ENCODE measurements at regions not wholly inside any gene's neighbourhood (a gene's known extent, or its start where the extent isn't known, plus 50 kb on each side); places are given as distances from the start of the nearest gene placed in this dataset.
"Not testable (repeated sequence)": the region's sequence is repeated elsewhere in the genome, so short reads cannot be mapped to it uniquely, and the experiment has no call there.

- no peak for ATAC-seq
These were observed 83.0 kb upstream of the CTDP1 start for GRCh38 chr18:79596446-79597175.

- no peak for ATAC-seq
These were observed 82.3 kb upstream of the CTDP1 start for GRCh38 chr18:79597176-79597830.

GRCh38 chr18:79597831-79598632 lies 81.6 kb upstream of the CTDP1 start:
- no peak for ATAC-seq

GRCh38 chr18:79598633-79599175 lies 80.9 kb upstream of the CTDP1 start:
- no peak for ATAC-seq

GRCh38 chr18:79599441-79599931 lies 80.1 kb upstream of the CTDP1 start:
- no peak for ATAC-seq

GRCh38 chr18:79600141-79600540 lies 79.5 kb upstream of the CTDP1 start:
- no peak for ATAC-seq

GRCh38 chr18:79600596-79600995 lies 79.0 kb upstream of the CTDP1 start:
- no peak for ATAC-seq

- no peak for ATAC-seq
These were observed 78.4 kb upstream of the CTDP1 start for GRCh38 chr18:79601234-79601633.

- no peak for ATAC-seq
These were observed 76.0 kb upstream of the CTDP1 start for GRCh38 chr18:79603321-79604204.

GRCh38 chr18:79604205-79604912 lies 75.2 kb upstream of the CTDP1 start:
- no peak for ATAC-seq

GRCh38 chr18:79604913-79605880 lies 74.4 kb upstream of the CTDP1 start:
- ATAC-seq, result no peak

- not testable (repeated sequence) for ATAC-seq
These were observed 73.5 kb upstream of the CTDP1 start for GRCh38 chr18:79606071-79606470.

GRCh38 chr18:79606621-79607331 lies 72.8 kb upstream of the CTDP1 start:
- ATAC-seq, result no peak

- no peak for ATAC-seq
These were observed 72.1 kb upstream of the CTDP1 start for GRCh38 chr18:79607361-79607952.

- ATAC-seq, result no peak
These were observed 71.5 kb upstream of the CTDP1 start for GRCh38 chr18:79608069-79608468.

- ATAC-seq, result no peak
These were observed 71.1 kb upstream of the CTDP1 start for GRCh38 chr18:79608535-79608934.

GRCh38 chr18:79608999-79609461 lies 70.6 kb upstream of the CTDP1 start:
- no peak for ATAC-seq

- no peak for ATAC-seq
These were observed 69.7 kb upstream of the CTDP1 start for GRCh38 chr18:79609841-79610281.

Measured in activated CD4-positive, CD25-positive, alpha-beta regulatory T cell treated with anti-CD3 and anti-CD28 coated beads, Interleukin-2, amount 50 U/mL, for 24 hours (primary cell).